Astrocyte of the cerebellum (primary cell): ENCODE measurements at regions not wholly inside any gene's neighbourhood (a gene's known extent, or its start where the extent isn't known, plus 50 kb on each side); places are given as distances from the start of the nearest gene placed in this dataset.

ENCODE experiments used
- DNase-seq: peaks from one replicate; pipeline ENCODE4 v3.0.0-alpha.2; 2011; ENCODE audit warnings: low read depth
- H3K4me3 ChIP-seq: 2 replicates; pipeline ENCODE4 v1.5.1; 2011; ENCODE audit warnings: mild to moderate bottlenecking, low read depth, low read length, moderate library complexity
- in situ Hi-C: cut with HindIII; loops from 2 replicates; pipeline ENCODE4 v1.10.0; 2017; ENCODE audit warnings: low sequenced_read_pairs
- TF ChIP-seq, protein P1 (sequence below): IDR thresholded peaks from 2 replicates; pipeline ENCODE4 v1.5.1; 2012; ENCODE audit warnings: low read length, low read depth, moderate library complexity, mild to moderate bottlenecking; ENCODE audit errors: missing control alignments

DNA sequence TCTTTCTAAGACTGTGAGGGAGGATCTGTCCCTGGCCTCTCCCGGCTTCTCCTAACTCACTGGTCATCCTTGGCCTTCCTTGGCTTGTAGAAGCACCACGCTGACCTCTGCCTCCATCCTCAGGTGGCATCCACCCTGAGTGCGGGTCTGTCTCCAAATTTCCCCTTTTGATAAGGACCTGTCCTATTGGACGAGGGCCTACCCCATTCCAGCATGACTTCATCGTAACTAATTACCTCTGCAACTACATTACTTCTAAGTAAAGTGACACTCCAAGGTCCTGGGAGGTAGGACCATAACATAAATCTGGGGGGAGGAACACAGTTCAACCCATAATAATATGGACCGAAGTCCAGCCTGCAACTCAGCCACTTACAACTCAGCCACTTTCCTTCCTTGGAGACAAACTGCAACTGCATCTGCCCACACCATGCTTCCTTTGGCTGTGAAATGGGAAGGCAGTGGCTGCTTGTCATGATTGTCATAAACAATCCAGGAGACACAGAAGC lies 229.6 kb upstream of the DIO3 start:
- in situ Hi-C loops, result loop anchor here (25.0 kb wide), 1 partner anchor 181 kb away; no protein-coding TSS in a partner anchor
- DNase-seq, result no peak
- H3K4me3 ChIP-seq, result no peak overlapping the region
- TF ChIP-seq, protein P1, sequence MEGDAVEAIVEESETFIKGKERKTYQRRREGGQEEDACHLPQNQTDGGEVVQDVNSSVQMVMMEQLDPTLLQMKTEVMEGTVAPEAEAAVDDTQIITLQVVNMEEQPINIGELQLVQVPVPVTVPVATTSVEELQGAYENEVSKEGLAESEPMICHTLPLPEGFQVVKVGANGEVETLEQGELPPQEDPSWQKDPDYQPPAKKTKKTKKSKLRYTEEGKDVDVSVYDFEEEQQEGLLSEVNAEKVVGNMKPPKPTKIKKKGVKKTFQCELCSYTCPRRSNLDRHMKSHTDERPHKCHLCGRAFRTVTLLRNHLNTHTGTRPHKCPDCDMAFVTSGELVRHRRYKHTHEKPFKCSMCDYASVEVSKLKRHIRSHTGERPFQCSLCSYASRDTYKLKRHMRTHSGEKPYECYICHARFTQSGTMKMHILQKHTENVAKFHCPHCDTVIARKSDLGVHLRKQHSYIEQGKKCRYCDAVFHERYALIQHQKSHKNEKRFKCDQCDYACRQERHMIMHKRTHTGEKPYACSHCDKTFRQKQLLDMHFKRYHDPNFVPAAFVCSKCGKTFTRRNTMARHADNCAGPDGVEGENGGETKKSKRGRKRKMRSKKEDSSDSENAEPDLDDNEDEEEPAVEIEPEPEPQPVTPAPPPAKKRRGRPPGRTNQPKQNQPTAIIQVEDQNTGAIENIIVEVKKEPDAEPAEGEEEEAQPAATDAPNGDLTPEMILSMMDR, result no peak

DNA sequence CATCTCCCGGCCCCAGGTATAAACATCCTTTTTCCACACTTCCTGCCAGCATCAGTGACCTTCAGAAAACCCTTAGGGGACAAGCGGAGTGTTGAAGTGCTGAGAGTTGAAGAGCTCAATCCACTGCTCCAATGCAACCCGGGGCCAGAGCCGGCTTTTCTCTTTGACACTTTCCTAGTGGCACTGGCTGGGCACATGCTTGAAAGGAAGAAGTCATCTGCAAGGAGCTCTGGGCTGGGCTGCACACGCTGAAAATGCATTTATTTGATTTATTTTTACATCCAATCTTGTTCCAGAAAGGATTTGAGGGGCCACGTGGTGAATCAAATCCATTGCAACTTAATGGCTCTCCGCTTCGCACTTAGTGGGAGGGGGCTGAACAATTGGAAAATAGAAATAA lies 229.0 kb upstream of the DIO3 start:
- in situ Hi-C loops, result loop anchor here (25.0 kb wide), 1 partner anchor 180 kb away; no protein-coding TSS in a partner anchor
- DNase-seq, result no peak
- TF ChIP-seq, protein P1, result no peak
- no peak overlapping the region for H3K4me3 ChIP-seq

- no peak overlapping the region for H3K4me3 ChIP-seq
- TF ChIP-seq, protein P1, result no peak
- in situ Hi-C loops, result loop anchor here (25.0 kb wide), 1 partner anchor 179 kb away; no protein-coding TSS in a partner anchor
- no peak for DNase-seq
These were observed 227.7 kb upstream of the DIO3 start for GRCh38 chr14:101333335-101334280.

DNA sequence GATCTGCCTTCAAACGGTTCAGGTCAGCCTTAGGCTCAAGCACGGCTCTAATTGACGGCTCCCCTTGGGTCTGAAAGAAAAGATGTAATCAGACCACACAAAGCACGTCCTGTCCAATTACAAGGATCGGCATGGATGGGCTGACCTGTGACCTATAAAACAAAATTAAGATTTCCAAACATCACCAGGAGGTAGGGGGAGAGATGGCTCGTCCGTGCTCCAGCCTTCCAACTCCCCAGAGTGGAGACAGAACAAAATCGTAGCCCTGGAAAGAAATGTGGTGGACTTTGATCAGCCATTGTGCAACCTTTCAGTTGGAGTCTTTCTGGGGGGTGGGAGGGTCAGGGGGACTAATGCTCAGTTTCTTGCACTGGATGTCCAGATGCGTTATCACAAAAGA lies 226.6 kb upstream of the DIO3 start:
- TF ChIP-seq, protein P1, result no peak
- in situ Hi-C loops, result loop anchor here (25.0 kb wide), 1 partner anchor 178 kb away; no protein-coding TSS in a partner anchor
- no peak overlapping the region for H3K4me3 ChIP-seq
- DNase-seq, result no peak

GRCh38 chr14:101335061-101335661 lies 226.1 kb upstream of the DIO3 start:
- TF ChIP-seq, protein P1, result no peak

DNA sequence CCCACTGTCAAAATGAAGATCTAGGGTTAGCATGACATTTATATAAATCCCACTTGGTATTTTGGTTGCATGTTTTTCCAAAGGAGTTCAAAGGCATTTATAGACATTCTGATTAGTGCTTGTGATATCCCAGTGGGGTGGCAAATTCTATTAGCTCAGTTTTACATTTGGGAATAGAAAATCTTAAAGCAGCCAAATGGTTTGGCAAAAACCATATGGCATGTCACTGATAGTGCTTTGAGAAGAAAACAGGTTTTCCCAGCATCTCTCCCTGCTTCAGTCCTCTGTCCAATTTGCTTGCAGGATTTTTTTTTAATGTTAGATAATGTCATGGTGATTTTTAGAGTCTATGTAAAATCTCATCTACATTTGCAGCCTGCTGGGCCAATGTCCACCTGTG lies 225.1 kb upstream of the DIO3 start:
- DNase-seq, result no peak
- in situ Hi-C loops, result loop anchor here (25.0 kb wide), 1 partner anchor 176 kb away; no protein-coding TSS in a partner anchor
- TF ChIP-seq, protein P1, result no peak
- no peak overlapping the region for H3K4me3 ChIP-seq

More at GRCh38 chr14:101335061-101335661, 226.1 kb upstream of the DIO3 start:
- no peak for DNase-seq
- in situ Hi-C loops, result loop anchor here (25.0 kb wide), 1 partner anchor 177 kb away; no protein-coding TSS in a partner anchor
- no peak overlapping the region for H3K4me3 ChIP-seq
